GM13976 (cell line): ENCODE measurements at regions not wholly inside any gene's neighbourhood (a gene's known extent, or its start where the extent isn't known, plus 50 kb on each side); places are given as distances from the start of the nearest gene placed in this dataset.

ENCODE experiments used
- DNase-seq: peaks from one replicate; pipeline ENCODE4 v3.0.0; 2012; ENCODE audit warnings: low spot score
- CTCF ChIP-seq: IDR thresholded peaks from 2 replicates; pipeline ENCODE4 v1.5.1; 2012; ENCODE audit warnings: borderline replicate concordance, mild to moderate bottlenecking; ENCODE audit not compliant: insufficient read depth; ENCODE audit errors: extremely low read depth, missing control alignments, control extremely low read depth
- in situ Hi-C: fragments of 300-500 bp; cut with MboI; formaldehyde crosslinking; loops from one replicate; pipeline ENCODE4 v1.12.0; 2022; ENCODE audit warnings: low sequenced_read_pairs, mixed read lengths, inconsistent platforms; ENCODE audit not compliant: unreplicated experiment

DNA sequence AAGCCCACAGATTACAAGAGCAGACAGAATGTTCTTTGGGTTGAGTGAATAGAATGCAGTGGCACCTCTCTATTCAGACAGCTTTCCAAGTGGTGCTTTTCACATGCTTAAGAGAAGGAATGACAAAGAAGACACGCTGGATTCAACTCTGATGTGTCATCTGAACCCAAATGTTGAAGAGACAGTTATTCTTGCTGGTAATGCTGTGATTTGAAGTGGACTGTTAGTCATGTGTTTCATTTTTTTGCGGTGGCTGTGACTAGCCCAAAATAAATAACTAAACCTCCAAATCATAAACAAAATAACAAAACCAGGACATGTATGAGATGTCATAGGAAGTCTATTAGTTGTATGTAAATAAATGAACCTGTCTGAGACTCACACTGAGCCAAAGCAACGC is 391.8 kb upstream of the PRICKLE1 start:
- in situ Hi-C loops, result no loop called here
- no peak for DNase-seq
- TF ChIP-seq CTCF, result no peak

DNA sequence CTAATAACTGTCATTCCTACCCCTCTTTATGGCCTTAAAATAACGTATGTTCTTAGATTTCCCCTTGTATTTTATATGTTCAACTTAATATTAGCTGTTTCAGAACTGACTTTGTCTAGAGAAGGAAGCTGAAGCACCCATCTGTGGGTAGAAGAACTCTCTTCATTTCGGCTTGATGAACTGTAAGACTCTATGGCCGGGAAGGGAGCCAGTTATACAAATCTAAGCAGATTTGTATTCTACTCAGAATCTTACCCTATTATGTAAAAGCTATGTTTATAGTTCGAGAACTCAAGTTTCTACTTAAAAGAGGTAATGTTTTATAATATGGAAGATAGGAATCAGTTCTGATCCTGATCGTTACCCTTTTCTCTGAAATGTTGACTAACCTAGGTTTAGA is 390.9 kb upstream of the PRICKLE1 start:
- no peak for TF ChIP-seq CTCF
- in situ Hi-C loops, result no loop called here
- no peak for DNase-seq

GRCh38 chr12:42979746-42980145 is 390.2 kb upstream of the PRICKLE1 start:
- TF ChIP-seq CTCF, result no peak
- in situ Hi-C loops, result no loop called here
- no peak for DNase-seq

- in situ Hi-C loops, result no loop called here
- TF ChIP-seq CTCF, result no peak
- no peak for DNase-seq
Observed at GRCh38 chr12:42978708-42979107, 389.2 kb upstream of the PRICKLE1 start.

DNA sequence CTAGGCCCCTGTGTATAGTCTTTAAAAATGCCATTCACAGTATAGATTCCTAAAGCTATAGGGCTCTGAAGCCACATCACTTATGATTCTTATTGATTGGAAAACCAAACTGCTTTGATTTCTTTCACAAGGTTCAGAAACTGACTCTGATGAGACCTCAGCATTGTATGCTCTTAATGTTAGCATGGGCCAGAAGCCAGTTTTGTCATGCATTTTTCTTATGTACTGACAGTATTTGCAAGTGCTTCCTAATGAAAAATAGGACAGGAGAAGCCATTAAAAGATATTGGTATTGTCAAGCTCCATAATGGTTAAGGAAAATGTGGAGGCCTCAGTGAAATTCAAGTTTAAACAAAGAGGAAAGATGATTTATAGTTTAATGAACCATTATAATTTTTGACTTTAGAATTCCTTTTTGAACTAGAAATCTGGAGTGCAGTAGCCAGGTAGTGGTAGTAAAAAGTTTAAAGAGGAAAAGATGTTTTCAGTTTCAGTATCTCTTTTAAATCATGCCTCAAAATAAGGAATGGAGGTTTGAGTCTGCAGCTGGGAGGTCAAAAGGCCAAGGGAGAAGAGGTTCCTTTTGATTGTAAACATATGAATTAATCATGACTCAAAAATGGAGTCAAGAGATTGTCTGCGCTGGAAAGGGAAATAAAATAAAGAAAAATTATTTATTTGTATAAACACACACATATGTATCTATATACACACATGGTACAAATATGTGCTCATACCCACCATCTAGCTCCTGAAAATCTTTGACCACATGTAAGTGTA is 388.1 kb upstream of the PRICKLE1 start:
- DNase-seq, result no peak
- in situ Hi-C loops, result no loop called here
- TF ChIP-seq CTCF, result no peak

DNA sequence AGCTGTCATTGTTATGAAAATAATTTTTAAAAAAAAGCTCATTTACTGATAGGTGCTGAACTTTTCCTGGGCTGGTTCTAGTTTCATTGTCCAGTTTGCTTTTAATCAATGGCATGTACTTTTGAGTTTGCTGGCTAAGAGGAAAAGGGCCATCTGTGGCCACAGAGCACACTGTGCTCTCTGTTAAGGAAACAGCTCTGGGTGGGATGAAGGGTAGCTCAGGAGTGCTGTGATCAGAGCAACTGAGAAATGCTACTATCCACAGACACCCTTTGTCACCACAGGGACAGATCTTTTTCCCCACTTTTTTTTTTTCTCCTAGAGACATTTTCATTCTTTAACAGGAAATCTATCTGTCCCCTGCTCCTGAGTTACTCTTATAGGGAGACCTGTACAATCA is 387.1 kb upstream of the PRICKLE1 start:
- in situ Hi-C loops, result no loop called here
- DNase-seq, result no peak
- TF ChIP-seq CTCF, result no peak
